HepG2 (cell line): ENCODE measurements at regions not wholly inside any gene's neighbourhood (a gene's known extent, or its start where the extent isn't known, plus 50 kb on each side); places are given as distances from the start of the nearest gene placed in this dataset.

ENCODE experiments used
- ATAC-seq: fragments of 200-7000 bp; cut with Tn5 transposase; 3 replicates; pipeline ENCODE4 v1.9.1; 2020; ENCODE audit warnings: mild to moderate bottlenecking, moderate library complexity
- BruUV-seq: library from RNA; stranded (reverse); fragments of 400-500 nt; replicated peaks from 2 replicates; lab custom pipeline; 2021; lab: Mats Ljungman, UMichigan
- CTCF ChIA-PET: fragments of 300-600 bp; formaldehyde crosslinking; extraction: SDS; loops from one replicate; lab custom pipeline; 2021; ENCODE audit warnings: low total read pairs, inconsistent platforms, low intra/inter-chr PET ratio; lab: Yijun Ruan, JAX
- POLR2A ChIA-PET: fragments of 350-600 bp; sonication (Branson Sonifier 250); formaldehyde crosslinking; loops from one replicate; lab custom pipeline; 2020; ENCODE audit warnings: antibody characterized with exemption, inconsistent platforms; lab: Yijun Ruan, JAX
- DNase-seq: peaks from one replicate; pipeline ENCODE4 v3.0.0-alpha.2; 2015; ENCODE audit warnings: low spot score
- FAIRE-seq: peaks from 3 replicates; lab custom pipeline; 2011; peaks lifted over from hg19 to GRCh38; lab: Jason Lieb, UNC
- H2AFZ ChIP-seq: one replicate; pipeline ENCODE4 v1.6.1; 2011; ENCODE audit warnings: low read length, inconsistent platforms
- H3K27ac ChIP-seq: fragments of 300-600 bp; 3 replicates; pipeline ENCODE4 v1.8.0; 2011; ENCODE audit warnings: mixed run types, mild to moderate bottlenecking, mixed read lengths, low read length, inconsistent platforms; ENCODE audit not compliant: insufficient read depth; ENCODE audit errors: extremely low read length
- H3K27me3 ChIP-seq, 2 experiments: fragments of 200-600 bp in 1 of 2; 2 replicates in 1 of 2; 3 replicates in 1 of 2; pipeline versions ENCODE4 v1.6.0 to v1.8.0; 2011; ENCODE audit warnings: low read length in 2 of 2, mild to moderate bottlenecking in 2 of 2, moderate library complexity in 2 of 2, inconsistent platforms in 1 of 2; ENCODE audit not compliant: insufficient read depth in 2 of 2, control insufficient read depth in 1 of 2
- H3K36me3 ChIP-seq, 2 experiments: fragments of 200-600 bp in 1 of 2; replicated peaks in 1 of 2; 2 replicates in 1 of 2; 3 replicates in 1 of 2; pipeline versions ENCODE4 v1.5.1 to v1.8.0; 2011; ENCODE audit warnings: low read length in 2 of 2, inconsistent platforms in 1 of 2; ENCODE audit not compliant: insufficient read depth in 2 of 2, control insufficient read depth in 1 of 2
- H3K4me1 ChIP-seq: 2 replicates; pipeline ENCODE4 v1.5.1; 2012; ENCODE audit warnings: low read length, inconsistent platforms; ENCODE audit not compliant: insufficient read depth
- H3K4me2 ChIP-seq: 2 replicates; pipeline ENCODE4 v1.6.0; 2011; ENCODE audit warnings: low read depth, low read length, inconsistent platforms
- H3K4me3 ChIP-seq, 3 experiments: fragments of 200-600 bp in 1 of 3; sonication (generic), shearing (Covaris generic) in 1 of 3; replicated peaks in 1 of 3; 2 replicates each; pipeline ENCODE4 v1.5.1; 2011 to 2016; ENCODE audit warnings: low read length in 3 of 3, inconsistent platforms in 2 of 3, low read depth in 2 of 3, mild to moderate bottlenecking in 2 of 3, control low read depth in 1 of 3, mixed read lengths in 1 of 3; ENCODE audit not compliant: insufficient read depth in 1 of 3
- H3K79me2 ChIP-seq: one replicate; pipeline ENCODE4 v1.6.1; 2011; ENCODE audit warnings: low read length, inconsistent platforms; ENCODE audit not compliant: insufficient read depth
- H3K9ac ChIP-seq: 2 replicates; pipeline ENCODE4 v1.6.0; 2011; ENCODE audit warnings: mild to moderate bottlenecking, low read depth, low read length, inconsistent platforms; ENCODE audit not compliant: insufficient read depth
- H3K9me3 ChIP-seq: 2 replicates; pipeline ENCODE4 v1.5.1; 2012; ENCODE audit warnings: mild to moderate bottlenecking, low read length
- H4K20me1 ChIP-seq: 2 replicates; pipeline ENCODE4 v1.6.0; 2011; ENCODE audit warnings: inconsistent platforms, mild to moderate bottlenecking, low read length, moderate library complexity; ENCODE audit not compliant: insufficient read depth
- AGO2 ChIP-seq: fragments of 200-400 bp; formaldehyde crosslinking; optimal IDR thresholded peaks from 2 replicates; pipeline ENCODE3; 2017; ENCODE audit warnings: mild to moderate bottlenecking, low read depth, low read length, moderate library complexity
- EP300 ChIP-seq, 3 experiments: sonication (generic) in 1 of 3; formaldehyde crosslinking in 1 of 3; IDR thresholded peaks; 2 replicates each; pipeline versions ENCODE4 v1.5.1 to v1.6.1; 2011 to 2020; ENCODE audit warnings: low read depth in 2 of 3, low read length in 2 of 3, borderline replicate concordance in 1 of 3, improper control_type of control experiment in 1 of 3, mild to moderate bottlenecking in 1 of 3, missing genetic modification reagents in 1 of 3, moderate library complexity in 1 of 3
- FOXA3 ChIP-seq: IDR thresholded peaks from 2 replicates; pipeline ENCODE4 v1.6.1; 2016; ENCODE audit warnings: missing genetic modification reagents, missing compliant biosample characterization
- NCOA5 ChIP-seq: sonication (generic); formaldehyde crosslinking; IDR thresholded peaks from 2 replicates; pipeline ENCODE4 v1.4.0; 2020; ENCODE audit warnings: missing genetic modification reagents
- ZC3H4 ChIP-seq: sonication (generic); formaldehyde crosslinking; IDR thresholded peaks from 2 replicates; pipeline ENCODE4 v1.4.0; 2020; ENCODE audit warnings: missing genetic modification reagents, borderline replicate concordance
- ZNF598 ChIP-seq: sonication (generic); formaldehyde crosslinking; IDR thresholded peaks from 2 replicates; pipeline ENCODE4 v1.5.1; 2020; ENCODE audit warnings: mild to moderate bottlenecking, missing genetic modification reagents, borderline replicate concordance
- ZNF850 ChIP-seq: sonication (generic); formaldehyde crosslinking; conservative IDR thresholded peaks from 2 replicates; pipeline ENCODE4 v1.9.0; 2021; ENCODE audit warnings: mild to moderate bottlenecking, missing genetic modification reagents
- WGBS: methylation state at CpG from one replicate; pipeline ENCODE4 v1.1.6; 2017; ENCODE audit warnings: low lambda C conversion rate; 5-methylcytosine and 5-hydroxymethylcytosine counted together
- in situ Hi-C: cut with HindIII; loops from 2 replicates; pipeline ENCODE4 v1.10.0; 2017; ENCODE audit warnings: low pct_unique_long_range_greater_than_20kb; ENCODE audit not compliant: extremely low pct_ligation_motif_present
- intact Hi-C: fragments of 100-400 bp; cut with micrococcal nuclease; formaldehyde crosslinking; loops from one replicate; pipeline ENCODE4 v1.10.0; 2022; ENCODE audit not compliant: unreplicated experiment
- TF ChIP-seq, protein P1 (sequence below): sonication (generic); formaldehyde crosslinking; IDR thresholded peaks from 2 replicates; pipeline ENCODE4 v1.8.1; 2023; ENCODE audit warnings: missing genetic modification reagents, inconsistent platforms, borderline replicate concordance
- TF ChIP-seq, protein P2 (sequence below): sonication (generic); formaldehyde crosslinking; IDR thresholded peaks from 2 replicates; pipeline ENCODE4 v1.5.0; 2020; ENCODE audit warnings: mild to moderate bottlenecking, missing genetic modification reagents, moderate library complexity
- TF ChIP-seq, protein P3 (sequence below): sonication (generic); formaldehyde crosslinking; IDR thresholded peaks from 2 replicates; pipeline ENCODE4 v1.5.0; 2020; ENCODE audit warnings: mild to moderate bottlenecking, missing genetic modification reagents, borderline replicate concordance
- TF ChIP-seq, protein P4 (sequence below): sonication (generic); formaldehyde crosslinking; IDR thresholded peaks from 2 replicates; pipeline ENCODE4 v1.8.1; 2023; ENCODE audit warnings: missing genetic modification reagents, mild to moderate bottlenecking, borderline replicate concordance

DNA sequence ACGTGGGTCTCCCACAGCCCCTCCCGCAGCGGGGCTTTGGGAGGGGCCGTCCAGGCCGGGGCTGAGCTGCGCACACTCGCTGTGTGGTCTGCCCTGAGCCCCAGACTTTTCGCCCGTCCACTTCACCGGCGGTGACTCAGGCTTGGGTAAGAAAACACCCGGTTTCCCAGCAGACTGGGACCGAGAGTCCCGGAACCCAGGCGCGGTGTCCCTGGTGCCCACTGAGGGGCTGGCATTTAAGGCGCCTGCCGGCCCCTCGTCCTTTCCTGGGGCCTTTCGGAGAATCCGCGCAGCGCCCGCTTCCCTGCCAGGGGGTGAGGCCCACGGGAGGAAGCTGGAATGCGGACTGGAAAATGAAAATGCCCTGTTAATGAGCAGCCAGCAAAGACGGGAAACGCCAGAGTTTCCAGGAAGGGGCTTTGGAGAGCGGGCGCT, 100.3 kb downstream of the C16orf95 start:
- no peak for FAIRE-seq
- BruUV-seq, result no TSS peak
- Histone ChIP-seq H4K20me1 (no peaks in the 10 kb centered on the region; the same call in 1 of the 2 replicates), H3K36me3 (no peaks in the 10 kb centered on the region), H3K4me3 (no peak overlapping the region), H3K9ac (no peak overlapping the region), H3K4me2 (no peak overlapping the region), H3K79me2 (no peaks in the 10 kb centered on the region), H3K27me3 (no peaks in the 10 kb centered on the region; a peak in 1 of 5 replicates), H3K9me3 (no peaks in the 10 kb centered on the region), H2AFZ (no peak overlapping the region), H3K4me1 (no peaks in the 10 kb centered on the region), H3K27ac (no peak overlapping the region)
- WGBS, result 76% methylated on average over 19 of the region's 30 CpGs
- in situ Hi-C loops, result no loop called here
- ChIA-PET POLR2A (no interaction called here), CTCF (no interaction called here)
- no peak; the same call in 2 of the 3 replicates for ATAC-seq
- no peak for DNase-seq
- intact Hi-C loops, result no loop called here
- TF ChIP-seq, protein P1, sequence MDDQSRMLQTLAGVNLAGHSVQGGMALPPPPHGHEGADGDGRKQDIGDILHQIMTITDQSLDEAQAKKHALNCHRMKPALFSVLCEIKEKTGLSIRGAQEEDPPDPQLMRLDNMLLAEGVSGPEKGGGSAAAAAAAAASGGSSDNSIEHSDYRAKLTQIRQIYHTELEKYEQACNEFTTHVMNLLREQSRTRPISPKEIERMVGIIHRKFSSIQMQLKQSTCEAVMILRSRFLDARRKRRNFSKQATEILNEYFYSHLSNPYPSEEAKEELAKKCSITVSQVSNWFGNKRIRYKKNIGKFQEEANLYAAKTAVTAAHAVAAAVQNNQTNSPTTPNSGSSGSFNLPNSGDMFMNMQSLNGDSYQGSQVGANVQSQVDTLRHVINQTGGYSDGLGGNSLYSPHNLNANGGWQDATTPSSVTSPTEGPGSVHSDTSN, result no peak
- TF ChIP-seq, protein P2, sequence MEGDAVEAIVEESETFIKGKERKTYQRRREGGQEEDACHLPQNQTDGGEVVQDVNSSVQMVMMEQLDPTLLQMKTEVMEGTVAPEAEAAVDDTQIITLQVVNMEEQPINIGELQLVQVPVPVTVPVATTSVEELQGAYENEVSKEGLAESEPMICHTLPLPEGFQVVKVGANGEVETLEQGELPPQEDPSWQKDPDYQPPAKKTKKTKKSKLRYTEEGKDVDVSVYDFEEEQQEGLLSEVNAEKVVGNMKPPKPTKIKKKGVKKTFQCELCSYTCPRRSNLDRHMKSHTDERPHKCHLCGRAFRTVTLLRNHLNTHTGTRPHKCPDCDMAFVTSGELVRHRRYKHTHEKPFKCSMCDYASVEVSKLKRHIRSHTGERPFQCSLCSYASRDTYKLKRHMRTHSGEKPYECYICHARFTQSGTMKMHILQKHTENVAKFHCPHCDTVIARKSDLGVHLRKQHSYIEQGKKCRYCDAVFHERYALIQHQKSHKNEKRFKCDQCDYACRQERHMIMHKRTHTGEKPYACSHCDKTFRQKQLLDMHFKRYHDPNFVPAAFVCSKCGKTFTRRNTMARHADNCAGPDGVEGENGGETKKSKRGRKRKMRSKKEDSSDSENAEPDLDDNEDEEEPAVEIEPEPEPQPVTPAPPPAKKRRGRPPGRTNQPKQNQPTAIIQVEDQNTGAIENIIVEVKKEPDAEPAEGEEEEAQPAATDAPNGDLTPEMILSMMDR (CRISPR knock-in tag), result no peak
- TF ChIP-seq ZNF598, result no peak
- no peak for TF ChIP-seq ZNF850
- no peak for TF ChIP-seq EP300 (IDR thresholded peaks at IDR 0.05; ENCODE audit: low read depth in 2 of 2, low read length in 2 of 2)
- TF ChIP-seq EP300 (CRISPR knock-in tag; IDR thresholded peaks at IDR 0.05; ENCODE audit: borderline replicate concordance), result no peak
- no peak for TF ChIP-seq NCOA5
- no peak for TF ChIP-seq FOXA3 (CRISPR knock-in tag)
- no peak for TF ChIP-seq ZC3H4
- no peak for TF ChIP-seq AGO2
- TF ChIP-seq, protein P3, sequence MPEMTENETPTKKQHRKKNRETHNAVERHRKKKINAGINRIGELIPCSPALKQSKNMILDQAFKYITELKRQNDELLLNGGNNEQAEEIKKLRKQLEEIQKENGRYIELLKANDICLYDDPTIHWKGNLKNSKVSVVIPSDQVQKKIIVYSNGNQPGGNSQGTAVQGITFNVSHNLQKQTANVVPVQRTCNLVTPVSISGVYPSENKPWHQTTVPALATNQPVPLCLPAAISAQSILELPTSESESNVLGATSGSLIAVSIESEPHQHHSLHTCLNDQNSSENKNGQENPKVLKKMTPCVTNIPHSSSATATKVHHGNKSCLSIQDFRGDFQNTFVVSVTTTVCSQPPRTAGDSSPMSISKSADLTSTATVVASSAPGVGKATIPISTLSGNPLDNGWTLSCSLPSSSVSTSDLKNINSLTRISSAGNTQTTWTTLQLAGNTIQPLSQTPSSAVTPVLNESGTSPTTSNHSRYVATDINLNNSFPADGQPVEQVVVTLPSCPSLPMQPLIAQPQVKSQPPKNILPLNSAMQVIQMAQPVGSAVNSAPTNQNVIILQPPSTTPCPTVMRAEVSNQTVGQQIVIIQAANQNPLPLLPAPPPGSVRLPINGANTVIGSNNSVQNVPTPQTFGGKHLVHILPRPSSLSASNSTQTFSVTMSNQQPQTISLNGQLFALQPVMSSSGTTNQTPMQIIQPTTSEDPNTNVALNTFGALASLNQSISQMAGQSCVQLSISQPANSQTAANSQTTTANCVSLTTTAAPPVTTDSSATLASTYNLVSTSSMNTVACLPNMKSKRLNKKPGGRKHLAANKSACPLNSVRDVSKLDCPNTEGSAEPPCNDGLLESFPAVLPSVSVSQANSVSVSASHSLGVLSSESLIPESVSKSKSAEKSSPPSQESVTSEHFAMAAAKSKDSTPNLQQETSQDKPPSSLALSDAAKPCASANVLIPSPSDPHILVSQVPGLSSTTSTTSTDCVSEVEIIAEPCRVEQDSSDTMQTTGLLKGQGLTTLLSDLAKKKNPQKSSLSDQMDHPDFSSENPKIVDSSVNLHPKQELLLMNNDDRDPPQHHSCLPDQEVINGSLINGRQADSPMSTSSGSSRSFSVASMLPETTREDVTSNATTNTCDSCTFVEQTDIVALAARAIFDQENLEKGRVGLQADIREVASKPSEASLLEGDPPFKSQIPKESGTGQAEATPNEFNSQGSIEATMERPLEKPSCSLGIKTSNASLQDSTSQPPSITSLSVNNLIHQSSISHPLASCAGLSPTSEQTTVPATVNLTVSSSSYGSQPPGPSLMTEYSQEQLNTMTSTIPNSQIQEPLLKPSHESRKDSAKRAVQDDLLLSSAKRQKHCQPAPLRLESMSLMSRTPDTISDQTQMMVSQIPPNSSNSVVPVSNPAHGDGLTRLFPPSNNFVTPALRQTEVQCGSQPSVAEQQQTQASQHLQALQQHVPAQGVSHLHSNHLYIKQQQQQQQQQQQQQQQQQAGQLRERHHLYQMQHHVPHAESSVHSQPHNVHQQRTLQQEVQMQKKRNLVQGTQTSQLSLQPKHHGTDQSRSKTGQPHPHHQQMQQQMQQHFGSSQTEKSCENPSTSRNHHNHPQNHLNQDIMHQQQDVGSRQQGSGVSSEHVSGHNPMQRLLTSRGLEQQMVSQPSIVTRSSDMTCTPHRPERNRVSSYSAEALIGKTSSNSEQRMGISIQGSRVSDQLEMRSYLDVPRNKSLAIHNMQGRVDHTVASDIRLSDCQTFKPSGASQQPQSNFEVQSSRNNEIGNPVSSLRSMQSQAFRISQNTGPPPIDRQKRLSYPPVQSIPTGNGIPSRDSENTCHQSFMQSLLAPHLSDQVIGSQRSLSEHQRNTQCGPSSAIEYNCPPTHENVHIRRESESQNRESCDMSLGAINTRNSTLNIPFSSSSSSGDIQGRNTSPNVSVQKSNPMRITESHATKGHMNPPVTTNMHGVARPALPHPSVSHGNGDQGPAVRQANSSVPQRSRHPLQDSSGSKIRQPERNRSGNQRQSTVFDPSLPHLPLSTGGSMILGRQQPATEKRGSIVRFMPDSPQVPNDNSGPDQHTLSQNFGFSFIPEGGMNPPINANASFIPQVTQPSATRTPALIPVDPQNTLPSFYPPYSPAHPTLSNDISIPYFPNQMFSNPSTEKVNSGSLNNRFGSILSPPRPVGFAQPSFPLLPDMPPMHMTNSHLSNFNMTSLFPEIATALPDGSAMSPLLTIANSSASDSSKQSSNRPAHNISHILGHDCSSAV (CRISPR knock-in tag), result no peak
- TF ChIP-seq, protein P4, sequence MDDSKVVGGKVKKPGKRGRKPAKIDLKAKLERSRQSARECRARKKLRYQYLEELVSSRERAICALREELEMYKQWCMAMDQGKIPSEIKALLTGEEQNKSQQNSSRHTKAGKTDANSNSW (CRISPR knock-in tag), result no peak
